Hepatocyte (in vitro differentiated cells): ENCODE measurements at regions not wholly inside any gene's neighbourhood (a gene's known extent, or its start where the extent isn't known, plus 50 kb on each side); places are given as distances from the start of the nearest gene placed in this dataset. TPM values are rescaled to one million over a fixed set of nuclear protein-coding genes. Genes with fewer than 3 reads are reported as not detected.

Source experiments
- small RNA-seq: library from RNA; depleted of rRNA; stranded (forward); fragments of <200 nt; gene quantifications from one replicate; pipeline ENCODE3, GENCODE V24; 2014

Small RNA genes lying in the stretch of these regions (small RNA-seq; reads per million reads assigned to genes)
- gene RNU6-1291P, result not detected
